Activated CD4-positive, alpha-beta memory T cell treated with anti-CD3 and anti-CD28 coated beads, Interleukin-2, amount 10 ng/mL, durations not matched to agents 7 days and 5 days (primary cell): ENCODE measurements at regions not wholly inside any gene's neighbourhood (a gene's known extent, or its start where the extent isn't known, plus 50 kb on each side); places are given as distances from the start of the nearest gene placed in this dataset.

Experiments
- CTCF ChIA-PET: fragments of 350-600 bp; sonication (Branson Sonifier 250); formaldehyde crosslinking; loops from one replicate; lab custom pipeline; 2021; ENCODE audit warnings: antibody characterized with exemption, inconsistent platforms; lab: Charles Lee
- POLR2A ChIA-PET: fragments of 350-600 bp; sonication (Branson Sonifier 250); formaldehyde crosslinking; loops from one replicate; lab custom pipeline; 2021; ENCODE audit warnings: antibody characterized with exemption; lab: Charles Lee
- DNase-seq: peaks from one replicate; pipeline ENCODE4 v3.0.0-alpha.2; 2020
- H3K27ac Mint-ChIP-seq: one replicate; pipeline ENCODE4 v1.8.0; 2021; ENCODE audit warnings: mild to moderate bottlenecking, mixed read lengths
- H3K27me3 Mint-ChIP-seq: one replicate; pipeline ENCODE4 v1.8.0; 2021; ENCODE audit warnings: mixed read lengths
- H3K36me3 Mint-ChIP-seq: one replicate; pipeline ENCODE4 v1.8.0; 2021; ENCODE audit warnings: low read depth, mixed read lengths
- H3K4me1 Mint-ChIP-seq: one replicate; pipeline ENCODE4 v1.8.0; 2021; ENCODE audit warnings: mixed read lengths
- H3K4me3 Mint-ChIP-seq: one replicate; pipeline ENCODE4 v1.8.0; 2021; ENCODE audit warnings: mild to moderate bottlenecking, mixed read lengths
- H3K9me3 Mint-ChIP-seq: one replicate; pipeline ENCODE4 v1.8.0; 2021; ENCODE audit warnings: mixed read lengths

GRCh38 chr1:4494558-4494957, 159.9 kb upstream of the AJAP1 start:
- no peak for DNase-seq
- Mint-ChIP-seq H3K27ac (no peak overlapping the region), H3K27me3 (no peaks in the 10 kb centered on the region), H3K9me3 (peaks cover 1% of the 10 kb centered on the region), H3K4me1 (no peaks in the 10 kb centered on the region), H3K4me3 (no peak overlapping the region), H3K36me3 (no peaks in the 10 kb centered on the region)
- ChIA-PET CTCF (no interaction called here), POLR2A (no interaction called here)

GRCh38 chr1:4495809-4496208, 158.6 kb upstream of the AJAP1 start:
- DNase-seq, result no peak
- Mint-ChIP-seq H3K4me3 (no peak overlapping the region), H3K4me1 (no peaks in the 10 kb centered on the region), H3K36me3 (no peaks in the 10 kb centered on the region), H3K27me3 (no peaks in the 10 kb centered on the region), H3K9me3 (peaks cover 4% of the 10 kb centered on the region), H3K27ac (no peak overlapping the region)
- POLR2A ChIA-PET, result no interaction called here
- CTCF ChIA-PET, result no interaction called here

- no peaks in the 10 kb centered on the region for H3K27me3 Mint-ChIP-seq
- H3K4me3 Mint-ChIP-seq, result no peak overlapping the region
- POLR2A ChIA-PET, result no interaction called here
- no peak for DNase-seq
- H3K36me3 Mint-ChIP-seq, result no peaks in the 10 kb centered on the region
- CTCF ChIA-PET, result no interaction called here
- peaks cover 4% of the 10 kb centered on the region for H3K9me3 Mint-ChIP-seq
- H3K4me1 Mint-ChIP-seq, result no peaks in the 10 kb centered on the region
- H3K27ac Mint-ChIP-seq, result no peak overlapping the region
These were observed 154.0 kb upstream of the AJAP1 start for GRCh38 chr1:4500441-4500840.

- no peaks in the 10 kb centered on the region for H3K4me1 Mint-ChIP-seq
- H3K4me3 Mint-ChIP-seq, result no peak overlapping the region
- H3K36me3 Mint-ChIP-seq, result no peaks in the 10 kb centered on the region
- H3K27me3 Mint-ChIP-seq, result no peaks in the 10 kb centered on the region
- H3K9me3 Mint-ChIP-seq, result no peaks in the 10 kb centered on the region
- H3K27ac Mint-ChIP-seq, result no peak overlapping the region
- POLR2A ChIA-PET, result no interaction called here
- no peak for DNase-seq
- CTCF ChIA-PET, result no interaction called here
These were observed 147.8 kb upstream of the AJAP1 start for GRCh38 chr1:4506591-4506990.

GRCh38 chr1:4509206-4509605, 145.2 kb upstream of the AJAP1 start:
- no peaks in the 10 kb centered on the region for H3K4me1 Mint-ChIP-seq
- H3K4me3 Mint-ChIP-seq, result no peak overlapping the region
- no peaks in the 10 kb centered on the region for H3K36me3 Mint-ChIP-seq
- no peaks in the 10 kb centered on the region for H3K27me3 Mint-ChIP-seq
- no peak for DNase-seq
- no peaks in the 10 kb centered on the region for H3K9me3 Mint-ChIP-seq
- ChIA-PET CTCF (no interaction called here), POLR2A (no interaction called here)
- H3K27ac Mint-ChIP-seq, result no peak overlapping the region

- CTCF ChIA-PET, result interaction anchor here (0.6 kb wide), 1 partner anchor 54 kb away, joined by 4 read pairs; no protein-coding TSS in a partner anchor
- no peak overlapping the region for H3K4me3 Mint-ChIP-seq
These were observed 144.1 kb upstream of the AJAP1 start for GRCh38 chr1:4510276-4510691.

GRCh38 chr1:4511374-4511773, 143.0 kb upstream of the AJAP1 start:
- no peaks in the 10 kb centered on the region for H3K9me3 Mint-ChIP-seq
- H3K4me3 Mint-ChIP-seq, result no peak overlapping the region
- POLR2A ChIA-PET, result no interaction called here
- H3K4me1 Mint-ChIP-seq, result no peaks in the 10 kb centered on the region
- no peak overlapping the region for H3K27ac Mint-ChIP-seq
- no peaks in the 10 kb centered on the region for H3K27me3 Mint-ChIP-seq
- CTCF ChIA-PET, result no interaction called here
- DNase-seq, result no peak
- no peaks in the 10 kb centered on the region for H3K36me3 Mint-ChIP-seq

More at GRCh38 chr1:4510276-4510691, 144.1 kb upstream of the AJAP1 start:
- no peak for DNase-seq
- POLR2A ChIA-PET, result no interaction called here
- H3K27ac Mint-ChIP-seq, result no peak overlapping the region
- H3K4me1 Mint-ChIP-seq, result no peaks in the 10 kb centered on the region
- H3K9me3 Mint-ChIP-seq, result no peaks in the 10 kb centered on the region
- no peaks in the 10 kb centered on the region for H3K27me3 Mint-ChIP-seq
- no peaks in the 10 kb centered on the region for H3K36me3 Mint-ChIP-seq

- Mint-ChIP-seq H3K27me3 (no peaks in the 10 kb centered on the region), H3K4me3 (no peak overlapping the region), H3K36me3 (no peaks in the 10 kb centered on the region), H3K9me3 (no peaks in the 10 kb centered on the region), H3K4me1 (no peaks in the 10 kb centered on the region), H3K27ac (no peak overlapping the region)
- ChIA-PET POLR2A (no interaction called here), CTCF (no interaction called here)
- no peak for DNase-seq
These were observed 141.8 kb upstream of the AJAP1 start for GRCh38 chr1:4512636-4513035.

GRCh38 chr1:4513685-4514084, 140.7 kb upstream of the AJAP1 start:
- Mint-ChIP-seq H3K36me3 (no peaks in the 10 kb centered on the region), H3K27me3 (no peaks in the 10 kb centered on the region), H3K27ac (no peak overlapping the region), H3K4me3 (no peak overlapping the region), H3K9me3 (no peaks in the 10 kb centered on the region), H3K4me1 (no peaks in the 10 kb centered on the region)
- DNase-seq, result no peak
- POLR2A ChIA-PET, result no interaction called here
- CTCF ChIA-PET, result no interaction called here

GRCh38 chr1:4515727-4516289, 138.6 kb upstream of the AJAP1 start:
- H3K4me3 Mint-ChIP-seq, result no peak overlapping the region
- no peaks in the 10 kb centered on the region for H3K4me1 Mint-ChIP-seq
- no peaks in the 10 kb centered on the region for H3K9me3 Mint-ChIP-seq

GRCh38 chr1:4516596-4516995, 137.8 kb upstream of the AJAP1 start:
- CTCF ChIA-PET, result no interaction called here

More at GRCh38 chr1:4515727-4516289, 138.6 kb upstream of the AJAP1 start:
- no peaks in the 10 kb centered on the region for H3K27me3 Mint-ChIP-seq
- H3K36me3 Mint-ChIP-seq, result no peaks in the 10 kb centered on the region
- DNase-seq, result no peak
- CTCF ChIA-PET, result no interaction called here
- POLR2A ChIA-PET, result no interaction called here
- H3K27ac Mint-ChIP-seq, result no peak overlapping the region

GRCh38 chr1:4517186-4517954, 137.0 kb upstream of the AJAP1 start:
- CTCF ChIA-PET, result no interaction called here
- no peak overlapping the region for H3K27ac Mint-ChIP-seq
- no peak for DNase-seq
- POLR2A ChIA-PET, result no interaction called here
- no peaks in the 10 kb centered on the region for H3K9me3 Mint-ChIP-seq
- H3K27me3 Mint-ChIP-seq, result no peaks in the 10 kb centered on the region
- H3K36me3 Mint-ChIP-seq, result no peaks in the 10 kb centered on the region
- H3K4me3 Mint-ChIP-seq, result no peak overlapping the region
- H3K4me1 Mint-ChIP-seq, result no peaks in the 10 kb centered on the region

More at GRCh38 chr1:4516596-4516995, 137.8 kb upstream of the AJAP1 start:
- no peaks in the 10 kb centered on the region for H3K36me3 Mint-ChIP-seq
- POLR2A ChIA-PET, result no interaction called here
- no peak for DNase-seq
- H3K27me3 Mint-ChIP-seq, result no peaks in the 10 kb centered on the region
- H3K9me3 Mint-ChIP-seq, result no peaks in the 10 kb centered on the region
- no peak overlapping the region for H3K27ac Mint-ChIP-seq
- no peak overlapping the region for H3K4me3 Mint-ChIP-seq
- H3K4me1 Mint-ChIP-seq, result no peaks in the 10 kb centered on the region

GRCh38 chr1:4518621-4519020, 135.8 kb upstream of the AJAP1 start:
- Mint-ChIP-seq H3K4me1 (no peaks in the 10 kb centered on the region), H3K27ac (no peak overlapping the region), H3K9me3 (no peaks in the 10 kb centered on the region), H3K4me3 (no peak overlapping the region), H3K36me3 (no peaks in the 10 kb centered on the region), H3K27me3 (no peaks in the 10 kb centered on the region)
- no peak for DNase-seq
- ChIA-PET POLR2A (no interaction called here), CTCF (no interaction called here)

- no peaks in the 10 kb centered on the region for H3K9me3 Mint-ChIP-seq
These were observed 134.5 kb upstream of the AJAP1 start for GRCh38 chr1:4519954-4520353.

More at GRCh38 chr1:4519954-4520353, 134.5 kb upstream of the AJAP1 start:
- no peak overlapping the region for H3K27ac Mint-ChIP-seq
- H3K36me3 Mint-ChIP-seq, result no peaks in the 10 kb centered on the region
- ChIA-PET CTCF (no interaction called here), POLR2A (no interaction called here)
- no peaks in the 10 kb centered on the region for H3K27me3 Mint-ChIP-seq
- DNase-seq, result no peak
- H3K4me3 Mint-ChIP-seq, result no peak overlapping the region
- H3K4me1 Mint-ChIP-seq, result no peaks in the 10 kb centered on the region
